ENCODE measurements at regions not wholly inside any gene's neighbourhood (a gene's known extent, or its start where the extent isn't known, plus 50 kb on each side); places are given as distances from the start of the nearest gene placed in this dataset.
A peak's percentile ranks its signal among the peaks of the same experiment; 100 is the strongest.

GRCh38 chr7:125112850-125113249 is 183.2 kb upstream of the POT1 start:
- no peak for DNase-seq

- no peak for DNase-seq
Observed at GRCh38 chr7:125099519-125099918, 169.9 kb upstream of the POT1 start.

- no peak for DNase-seq
Observed at GRCh38 chr7:125098377-125098970, 168.8 kb upstream of the POT1 start.

GRCh38 chr7:125090596-125090995 is 161.0 kb upstream of the POT1 start:
- DNase-seq = no peak

GRCh38 chr7:125089171-125089570 is 159.5 kb upstream of the POT1 start:
- no peak for DNase-seq

GRCh38 chr7:125088555-125088954 is 158.9 kb upstream of the POT1 start:
- no peak for DNase-seq

- DNase-seq = no peak
Observed at GRCh38 chr7:125085084-125085483, 155.5 kb upstream of the POT1 start.

- no peak for DNase-seq
Observed at GRCh38 chr7:125084196-125084595, 154.6 kb upstream of the POT1 start.

- no peak for DNase-seq
Observed at GRCh38 chr7:125074141-125074540, 144.5 kb upstream of the POT1 start.

GRCh38 chr7:125065546-125065945 is 135.9 kb upstream of the POT1 start:
- DNase-seq = no peak

GRCh38 chr7:125065001-125065400 is 135.4 kb upstream of the POT1 start:
- no peak for DNase-seq

- peak; percentile 45 for DNase-seq
Observed at GRCh38 chr7:125061776-125062397, 132.3 kb upstream of the POT1 start.

- DNase-seq = peak; percentile 8
Observed at GRCh38 chr7:125061083-125061745, 131.6 kb upstream of the POT1 start.

- peak; percentile 1 for DNase-seq
Observed at GRCh38 chr7:125059861-125060456, 130.3 kb upstream of the POT1 start.

- no peak for DNase-seq
Observed at GRCh38 chr7:125057963-125058362, 128.3 kb upstream of the POT1 start.

GRCh38 chr7:125055376-125055775 is 125.8 kb upstream of the POT1 start:
- DNase-seq = no peak

- no peak for DNase-seq
Observed at GRCh38 chr7:125046767-125047166, 117.1 kb upstream of the POT1 start.

GRCh38 chr7:125033506-125033905 is 103.9 kb upstream of the POT1 start:
- DNase-seq = no peak

- no peak for DNase-seq
Observed at GRCh38 chr7:125032943-125033342, 103.3 kb upstream of the POT1 start.

GRCh38 chr7:125030756-125031387 is 101.2 kb upstream of the POT1 start:
- DNase-seq = no peak

- no peak for DNase-seq
Observed at GRCh38 chr7:125025620-125026019, 96.0 kb upstream of the POT1 start.

- DNase-seq = no peak
Observed at GRCh38 chr7:125020801-125021200, 91.2 kb upstream of the POT1 start.

- no peak for DNase-seq
Observed at GRCh38 chr7:125010540-125010939, 80.9 kb upstream of the POT1 start.
